WTC11 (cell line): ENCODE measurements at regions not wholly inside any gene's neighbourhood (a gene's known extent, or its start where the extent isn't known, plus 50 kb on each side); places are given as distances from the start of the nearest gene placed in this dataset.

Experiments
- ATAC-seq: fragments of 200-7000 bp; cut with Tn5 transposase; 2 replicates; pipeline ENCODE4 v1.10.0; 2021; ENCODE audit warnings: mild to moderate bottlenecking, moderate library complexity
- CTCF ChIA-PET: fragments of 300-600 bp; sonication (Branson Sonifier 250); formaldehyde crosslinking; loops from one replicate; lab custom pipeline; 2021; ENCODE audit warnings: antibody characterized with exemption; lab: Charles Lee
- POLR2A ChIA-PET: fragments of 350-600 bp; sonication (Branson Sonifier 250); formaldehyde crosslinking; loops from one replicate; lab custom pipeline; 2021; ENCODE audit warnings: antibody characterized with exemption; lab: Charles Lee
- DNase-seq: peaks from one replicate; pipeline ENCODE4 v3.0.0; 2021; ENCODE audit warnings: low spot score
- H3K27ac Mint-ChIP-seq: 2 replicates; pipeline ENCODE4 v1.8.0; 2021; ENCODE audit warnings: mixed read lengths
- H3K27me3 Mint-ChIP-seq: 2 replicates; pipeline ENCODE4 v1.8.0; 2021; ENCODE audit warnings: low read depth, mild to moderate bottlenecking, moderate library complexity, mixed read lengths
- H3K36me3 Mint-ChIP-seq: 2 replicates; pipeline ENCODE4 v1.8.0; 2021; ENCODE audit warnings: mixed read lengths
- H3K4me1 Mint-ChIP-seq: 2 replicates; pipeline ENCODE4 v1.8.0; 2022; ENCODE audit warnings: mixed read lengths
- H3K4me3 Mint-ChIP-seq: 2 replicates; pipeline ENCODE4 v1.8.0; 2021; ENCODE audit warnings: mild to moderate bottlenecking, moderate library complexity, mixed read lengths
- H3K9me3 Mint-ChIP-seq: 2 replicates; pipeline ENCODE4 v1.8.0; 2021; ENCODE audit warnings: mixed read lengths
- GRHL2 ChIP-seq: fragments of 250-450 bp; sonication (Bioruptor Pico); IDR thresholded peaks from 2 replicates; pipeline ENCODE4 v1.8.0; 2022; ENCODE audit warnings: mild to moderate bottlenecking, moderate library complexity; ENCODE audit not compliant: insufficient replicate concordance, severe bottlenecking
- MAX ChIP-seq: sonication (generic); formaldehyde crosslinking; IDR thresholded peaks from 2 replicates; pipeline ENCODE4 v1.8.0; 2022; ENCODE audit warnings: mild to moderate bottlenecking, missing genetic modification reagents
- NFATC4 ChIP-seq: fragments of 250-450 bp; sonication (Bioruptor Pico); IDR thresholded peaks from 2 replicates; pipeline ENCODE4 v1.9.0; 2021; ENCODE audit warnings: mild to moderate bottlenecking
- NFE2L1 ChIP-seq: sonication (generic); formaldehyde crosslinking; IDR thresholded peaks from 2 replicates; pipeline ENCODE4 v1.8.1; 2023; ENCODE audit warnings: missing genetic modification reagents
- ZNF232 ChIP-seq: sonication (generic); formaldehyde crosslinking; IDR thresholded peaks from 2 replicates; pipeline ENCODE4 v1.8.0; 2022; ENCODE audit warnings: mild to moderate bottlenecking, missing genetic modification reagents
- ZNF317 ChIP-seq: sonication (generic); formaldehyde crosslinking; IDR thresholded peaks from 2 replicates; pipeline ENCODE4 v1.8.1; 2023; ENCODE audit warnings: low read depth, mild to moderate bottlenecking, moderate library complexity, missing genetic modification reagents, borderline replicate concordance
- ZNF416 ChIP-seq: fragments of 250-450 bp; sonication (Bioruptor Pico); IDR thresholded peaks from 2 replicates; pipeline ENCODE4 v1.9.0; 2021; ENCODE audit warnings: mild to moderate bottlenecking, inconsistent platforms
- TF ChIP-seq, protein P1 (sequence below): fragments of 250-450 bp; sonication (Bioruptor Pico); conservative IDR thresholded peaks from 2 replicates; pipeline ENCODE4 v1.9.0; 2021; ENCODE audit warnings: mild to moderate bottlenecking
- TF ChIP-seq, protein P2 (sequence below): sonication (generic); formaldehyde crosslinking; IDR thresholded peaks from 2 replicates; pipeline ENCODE4 v1.8.1; 2023; ENCODE audit warnings: mild to moderate bottlenecking, missing genetic modification reagents, borderline replicate concordance
- TF ChIP-seq, protein P3 (sequence below): sonication (generic); formaldehyde crosslinking; IDR thresholded peaks from 2 replicates; pipeline ENCODE4 v1.8.1; 2023; ENCODE audit warnings: mild to moderate bottlenecking, missing genetic modification reagents
- TF ChIP-seq, protein P4 (sequence below): sonication (generic); formaldehyde crosslinking; IDR thresholded peaks from 2 replicates; pipeline ENCODE4 v1.8.0; 2023; ENCODE audit warnings: missing genetic modification reagents
- TF ChIP-seq, protein P5 (sequence below): sonication (generic); formaldehyde crosslinking; conservative IDR thresholded peaks from 2 replicates; pipeline ENCODE4 v1.8.1; 2022; ENCODE audit warnings: mild to moderate bottlenecking, missing genetic modification reagents
- TF ChIP-seq, protein P6 (sequence below): fragments of 250-450 bp; sonication (Bioruptor Pico); IDR thresholded peaks from 2 replicates; pipeline ENCODE4 v1.9.0; 2021; ENCODE audit warnings: mild to moderate bottlenecking

GRCh38 chr14:25868521-25869314, 729.1 kb downstream of the NOVA1 start (continued):
- TF ChIP-seq ZNF317 (CRISPR knock-in tag) (no peak), ZNF416 (CRISPR knock-in tag) (no peak), MAX (CRISPR knock-in tag) (no peak)
- TF ChIP-seq, protein P1, sequence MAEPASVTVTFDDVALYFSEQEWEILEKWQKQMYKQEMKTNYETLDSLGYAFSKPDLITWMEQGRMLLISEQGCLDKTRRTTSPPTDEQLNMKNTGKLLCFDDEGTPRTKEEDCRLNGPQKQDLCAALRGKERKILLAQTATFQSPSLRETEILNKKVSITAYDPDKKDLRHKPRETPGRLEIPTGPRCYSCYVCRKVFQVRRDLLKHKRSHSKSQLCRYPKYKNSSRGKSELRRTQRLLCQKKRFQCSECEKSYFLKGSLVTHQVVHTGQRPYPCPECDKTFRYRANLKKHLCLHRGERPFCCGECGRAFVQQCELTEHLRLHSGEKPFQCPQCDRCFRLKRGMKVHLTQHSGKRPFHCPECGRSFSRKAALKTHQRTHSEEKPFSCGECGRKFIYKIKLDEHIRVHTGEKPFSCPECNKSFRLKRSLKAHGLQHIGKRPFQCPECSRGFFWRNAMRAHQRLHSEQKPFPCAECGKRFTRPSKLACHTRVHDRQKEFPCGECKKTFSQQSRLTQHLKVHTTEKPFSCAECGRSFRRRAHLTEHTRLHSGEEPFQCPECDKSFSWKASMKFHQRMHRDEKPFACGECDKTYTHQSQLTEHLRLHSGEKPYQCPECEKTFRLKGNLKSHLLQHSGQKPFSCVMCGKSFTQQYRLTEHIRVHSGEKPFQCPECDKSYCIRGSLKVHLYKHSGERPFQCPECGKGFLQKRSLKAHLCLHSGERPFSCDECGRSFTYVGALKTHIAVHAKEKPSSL (CRISPR knock-in tag) = no peak
- TF ChIP-seq, protein P2, sequence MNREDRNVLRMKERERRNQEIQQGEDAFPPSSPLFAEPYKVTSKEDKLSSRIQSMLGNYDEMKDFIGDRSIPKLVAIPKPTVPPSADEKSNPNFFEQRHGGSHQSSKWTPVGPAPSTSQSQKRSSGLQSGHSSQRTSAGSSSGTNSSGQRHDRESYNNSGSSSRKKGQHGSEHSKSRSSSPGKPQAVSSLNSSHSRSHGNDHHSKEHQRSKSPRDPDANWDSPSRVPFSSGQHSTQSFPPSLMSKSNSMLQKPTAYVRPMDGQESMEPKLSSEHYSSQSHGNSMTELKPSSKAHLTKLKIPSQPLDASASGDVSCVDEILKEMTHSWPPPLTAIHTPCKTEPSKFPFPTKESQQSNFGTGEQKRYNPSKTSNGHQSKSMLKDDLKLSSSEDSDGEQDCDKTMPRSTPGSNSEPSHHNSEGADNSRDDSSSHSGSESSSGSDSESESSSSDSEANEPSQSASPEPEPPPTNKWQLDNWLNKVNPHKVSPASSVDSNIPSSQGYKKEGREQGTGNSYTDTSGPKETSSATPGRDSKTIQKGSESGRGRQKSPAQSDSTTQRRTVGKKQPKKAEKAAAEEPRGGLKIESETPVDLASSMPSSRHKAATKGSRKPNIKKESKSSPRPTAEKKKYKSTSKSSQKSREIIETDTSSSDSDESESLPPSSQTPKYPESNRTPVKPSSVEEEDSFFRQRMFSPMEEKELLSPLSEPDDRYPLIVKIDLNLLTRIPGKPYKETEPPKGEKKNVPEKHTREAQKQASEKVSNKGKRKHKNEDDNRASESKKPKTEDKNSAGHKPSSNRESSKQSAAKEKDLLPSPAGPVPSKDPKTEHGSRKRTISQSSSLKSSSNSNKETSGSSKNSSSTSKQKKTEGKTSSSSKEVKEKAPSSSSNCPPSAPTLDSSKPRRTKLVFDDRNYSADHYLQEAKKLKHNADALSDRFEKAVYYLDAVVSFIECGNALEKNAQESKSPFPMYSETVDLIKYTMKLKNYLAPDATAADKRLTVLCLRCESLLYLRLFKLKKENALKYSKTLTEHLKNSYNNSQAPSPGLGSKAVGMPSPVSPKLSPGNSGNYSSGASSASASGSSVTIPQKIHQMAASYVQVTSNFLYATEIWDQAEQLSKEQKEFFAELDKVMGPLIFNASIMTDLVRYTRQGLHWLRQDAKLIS (CRISPR knock-in tag) = no peak
- TF ChIP-seq, protein P3, sequence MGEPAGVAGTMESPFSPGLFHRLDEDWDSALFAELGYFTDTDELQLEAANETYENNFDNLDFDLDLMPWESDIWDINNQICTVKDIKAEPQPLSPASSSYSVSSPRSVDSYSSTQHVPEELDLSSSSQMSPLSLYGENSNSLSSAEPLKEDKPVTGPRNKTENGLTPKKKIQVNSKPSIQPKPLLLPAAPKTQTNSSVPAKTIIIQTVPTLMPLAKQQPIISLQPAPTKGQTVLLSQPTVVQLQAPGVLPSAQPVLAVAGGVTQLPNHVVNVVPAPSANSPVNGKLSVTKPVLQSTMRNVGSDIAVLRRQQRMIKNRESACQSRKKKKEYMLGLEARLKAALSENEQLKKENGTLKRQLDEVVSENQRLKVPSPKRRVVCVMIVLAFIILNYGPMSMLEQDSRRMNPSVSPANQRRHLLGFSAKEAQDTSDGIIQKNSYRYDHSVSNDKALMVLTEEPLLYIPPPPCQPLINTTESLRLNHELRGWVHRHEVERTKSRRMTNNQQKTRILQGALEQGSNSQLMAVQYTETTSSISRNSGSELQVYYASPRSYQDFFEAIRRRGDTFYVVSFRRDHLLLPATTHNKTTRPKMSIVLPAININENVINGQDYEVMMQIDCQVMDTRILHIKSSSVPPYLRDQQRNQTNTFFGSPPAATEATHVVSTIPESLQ = no peak
- TF ChIP-seq, protein P4, sequence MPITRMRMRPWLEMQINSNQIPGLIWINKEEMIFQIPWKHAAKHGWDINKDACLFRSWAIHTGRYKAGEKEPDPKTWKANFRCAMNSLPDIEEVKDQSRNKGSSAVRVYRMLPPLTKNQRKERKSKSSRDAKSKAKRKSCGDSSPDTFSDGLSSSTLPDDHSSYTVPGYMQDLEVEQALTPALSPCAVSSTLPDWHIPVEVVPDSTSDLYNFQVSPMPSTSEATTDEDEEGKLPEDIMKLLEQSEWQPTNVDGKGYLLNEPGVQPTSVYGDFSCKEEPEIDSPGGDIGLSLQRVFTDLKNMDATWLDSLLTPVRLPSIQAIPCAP (CRISPR knock-in tag) = no peak
- TF ChIP-seq, all 79 proteins: peak for 0

DNA sequence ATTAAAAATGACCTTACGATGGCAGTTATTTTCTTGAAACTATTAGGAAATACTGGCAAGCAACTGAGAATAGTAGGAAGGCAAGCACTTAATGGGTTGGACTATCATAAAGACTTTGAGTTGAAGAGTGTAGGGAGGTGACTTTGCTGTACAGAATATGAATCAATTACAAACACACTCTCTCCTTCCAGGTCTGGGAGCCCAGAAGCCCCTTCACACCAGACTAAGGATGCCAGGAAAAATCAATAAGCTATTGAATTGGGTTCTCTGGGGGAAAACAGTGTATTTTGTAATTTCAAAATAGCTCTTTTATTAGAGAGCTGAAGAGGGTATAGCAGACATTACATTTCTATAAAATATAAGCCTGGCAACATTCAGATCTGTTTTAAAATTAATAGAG, 736.4 kb downstream of the NOVA1 start:
- Mint-ChIP-seq H3K4me1 (no peaks in the 10 kb centered on the region), H3K9me3 (peaks cover 6% of the 10 kb centered on the region), H3K4me3 (no peak overlapping the region), H3K27me3 (no peaks in the 10 kb centered on the region), H3K36me3 (no peaks in the 10 kb centered on the region), H3K27ac (no peak overlapping the region)
- CTCF ChIA-PET = interaction anchor here (1.0 kb wide), 1 partner anchor 302 kb away, joined by 4 read pairs; no protein-coding TSS in a partner anchor
- POLR2A ChIA-PET = interaction anchor here (0.6 kb wide), 1 partner anchor 411 kb away, joined by 7 read pairs; no protein-coding TSS in a partner anchor
- no peak for ATAC-seq
- TF ChIP-seq, protein P3 = no peak
- TF ChIP-seq, protein P5, sequence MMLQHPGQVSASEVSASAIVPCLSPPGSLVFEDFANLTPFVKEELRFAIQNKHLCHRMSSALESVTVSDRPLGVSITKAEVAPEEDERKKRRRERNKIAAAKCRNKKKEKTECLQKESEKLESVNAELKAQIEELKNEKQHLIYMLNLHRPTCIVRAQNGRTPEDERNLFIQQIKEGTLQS (CRISPR knock-in tag) = no peak
- TF ChIP-seq NFE2L1 = no peak
- TF ChIP-seq, protein P6, sequence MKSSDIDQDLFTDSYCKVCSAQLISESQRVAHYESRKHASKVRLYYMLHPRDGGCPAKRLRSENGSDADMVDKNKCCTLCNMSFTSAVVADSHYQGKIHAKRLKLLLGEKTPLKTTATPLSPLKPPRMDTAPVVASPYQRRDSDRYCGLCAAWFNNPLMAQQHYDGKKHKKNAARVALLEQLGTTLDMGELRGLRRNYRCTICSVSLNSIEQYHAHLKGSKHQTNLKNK (CRISPR knock-in tag) = no peak
- no peak for TF ChIP-seq ZNF232 (CRISPR knock-in tag)
- no peak for TF ChIP-seq GRHL2
- no peak for TF ChIP-seq NFATC4 (CRISPR knock-in tag)
- DNase-seq = no peak
